ENCODE measurements at regions not wholly inside any gene's neighbourhood (a gene's known extent, or its start where the extent isn't known, plus 50 kb on each side); places are given as distances from the start of the nearest gene placed in this dataset.

DNA sequence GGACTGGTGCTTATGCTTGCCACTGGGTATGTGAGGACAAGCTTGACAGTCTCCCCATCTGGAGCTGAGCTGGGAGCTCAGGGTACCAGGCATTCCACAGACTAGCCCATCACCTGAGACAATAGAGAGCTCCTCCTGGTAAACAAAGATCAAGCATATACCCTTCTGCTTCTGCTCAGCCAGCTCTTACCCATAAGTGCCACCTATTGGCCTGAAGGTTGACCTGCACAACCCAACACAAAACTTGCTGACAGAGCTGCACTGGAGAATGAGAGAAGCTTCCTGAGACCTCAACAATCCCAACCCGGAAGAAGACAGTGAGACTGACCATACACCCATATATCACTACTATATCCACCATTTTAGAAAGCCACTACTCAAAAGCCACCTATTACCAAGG is 1049.2 kb upstream of the INTU start:
- TF ChIP-seq, protein P1, sequence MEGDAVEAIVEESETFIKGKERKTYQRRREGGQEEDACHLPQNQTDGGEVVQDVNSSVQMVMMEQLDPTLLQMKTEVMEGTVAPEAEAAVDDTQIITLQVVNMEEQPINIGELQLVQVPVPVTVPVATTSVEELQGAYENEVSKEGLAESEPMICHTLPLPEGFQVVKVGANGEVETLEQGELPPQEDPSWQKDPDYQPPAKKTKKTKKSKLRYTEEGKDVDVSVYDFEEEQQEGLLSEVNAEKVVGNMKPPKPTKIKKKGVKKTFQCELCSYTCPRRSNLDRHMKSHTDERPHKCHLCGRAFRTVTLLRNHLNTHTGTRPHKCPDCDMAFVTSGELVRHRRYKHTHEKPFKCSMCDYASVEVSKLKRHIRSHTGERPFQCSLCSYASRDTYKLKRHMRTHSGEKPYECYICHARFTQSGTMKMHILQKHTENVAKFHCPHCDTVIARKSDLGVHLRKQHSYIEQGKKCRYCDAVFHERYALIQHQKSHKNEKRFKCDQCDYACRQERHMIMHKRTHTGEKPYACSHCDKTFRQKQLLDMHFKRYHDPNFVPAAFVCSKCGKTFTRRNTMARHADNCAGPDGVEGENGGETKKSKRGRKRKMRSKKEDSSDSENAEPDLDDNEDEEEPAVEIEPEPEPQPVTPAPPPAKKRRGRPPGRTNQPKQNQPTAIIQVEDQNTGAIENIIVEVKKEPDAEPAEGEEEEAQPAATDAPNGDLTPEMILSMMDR (IDR thresholded peaks at IDR 0.05; ENCODE audit: insufficient read depth, low read length) = no peak
- no peak for TF ChIP-seq POLR2AphosphoS5 (IDR thresholded peaks at IDR 0.05; ENCODE audit: low read depth)
- TF ChIP-seq SPI1 (IDR thresholded peaks at IDR 0.05; ENCODE audit: borderline replicate concordance, low read depth) = no peak
- TF ChIP-seq, protein P2, sequence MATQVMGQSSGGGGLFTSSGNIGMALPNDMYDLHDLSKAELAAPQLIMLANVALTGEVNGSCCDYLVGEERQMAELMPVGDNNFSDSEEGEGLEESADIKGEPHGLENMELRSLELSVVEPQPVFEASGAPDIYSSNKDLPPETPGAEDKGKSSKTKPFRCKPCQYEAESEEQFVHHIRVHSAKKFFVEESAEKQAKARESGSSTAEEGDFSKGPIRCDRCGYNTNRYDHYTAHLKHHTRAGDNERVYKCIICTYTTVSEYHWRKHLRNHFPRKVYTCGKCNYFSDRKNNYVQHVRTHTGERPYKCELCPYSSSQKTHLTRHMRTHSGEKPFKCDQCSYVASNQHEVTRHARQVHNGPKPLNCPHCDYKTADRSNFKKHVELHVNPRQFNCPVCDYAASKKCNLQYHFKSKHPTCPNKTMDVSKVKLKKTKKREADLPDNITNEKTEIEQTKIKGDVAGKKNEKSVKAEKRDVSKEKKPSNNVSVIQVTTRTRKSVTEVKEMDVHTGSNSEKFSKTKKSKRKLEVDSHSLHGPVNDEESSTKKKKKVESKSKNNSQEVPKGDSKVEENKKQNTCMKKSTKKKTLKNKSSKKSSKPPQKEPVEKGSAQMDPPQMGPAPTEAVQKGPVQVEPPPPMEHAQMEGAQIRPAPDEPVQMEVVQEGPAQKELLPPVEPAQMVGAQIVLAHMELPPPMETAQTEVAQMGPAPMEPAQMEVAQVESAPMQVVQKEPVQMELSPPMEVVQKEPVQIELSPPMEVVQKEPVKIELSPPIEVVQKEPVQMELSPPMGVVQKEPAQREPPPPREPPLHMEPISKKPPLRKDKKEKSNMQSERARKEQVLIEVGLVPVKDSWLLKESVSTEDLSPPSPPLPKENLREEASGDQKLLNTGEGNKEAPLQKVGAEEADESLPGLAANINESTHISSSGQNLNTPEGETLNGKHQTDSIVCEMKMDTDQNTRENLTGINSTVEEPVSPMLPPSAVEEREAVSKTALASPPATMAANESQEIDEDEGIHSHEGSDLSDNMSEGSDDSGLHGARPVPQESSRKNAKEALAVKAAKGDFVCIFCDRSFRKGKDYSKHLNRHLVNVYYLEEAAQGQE (IDR thresholded peaks at IDR 0.05; ENCODE audit: insufficient replicate concordance, low read depth) = no peak
- TF ChIP-seq GABPA (IDR thresholded peaks at IDR 0.05; ENCODE audit: low read depth) = no peak

All from HL-60 (cell line).